Stimulated activated CD8-positive, alpha-beta memory T cell treated with anti-CD3 and anti-CD28 coated beads, Interleukin-4, amount 100 ng/mL, for 48 hours (primary cell): ENCODE measurements at regions not wholly inside any gene's neighbourhood (a gene's known extent, or its start where the extent isn't known, plus 50 kb on each side); places are given as distances from the start of the nearest gene placed in this dataset.

Experiments used
- DNase-seq: peaks from one replicate; pipeline ENCODE4 v3.0.0-alpha.2; 2020

- DNase-seq: no peak
Observed at GRCh38 chr2:6301426-6301825, 564.3 kb downstream of the CMPK2 start.

GRCh38 chr2:6308986-6309385 lies 556.7 kb downstream of the CMPK2 start:
- no peak for DNase-seq

GRCh38 chr2:6309415-6310255 lies 556.1 kb downstream of the CMPK2 start:
- no peak for DNase-seq

- DNase-seq: no peak
Observed at GRCh38 chr2:6310256-6311215, 555.2 kb downstream of the CMPK2 start.

- DNase-seq: no peak
Observed at GRCh38 chr2:6312367-6312766, 553.3 kb downstream of the CMPK2 start.

- DNase-seq: no peak
Observed at GRCh38 chr2:6314218-6314960, 551.3 kb downstream of the CMPK2 start.

GRCh38 chr2:6325616-6326015 lies 540.1 kb downstream of the CMPK2 start:
- no peak for DNase-seq

- no peak for DNase-seq
Observed at GRCh38 chr2:6326958-6327357, 538.7 kb downstream of the CMPK2 start.

- no peak for DNase-seq
Observed at GRCh38 chr2:6336752-6337471, 528.8 kb downstream of the CMPK2 start.

GRCh38 chr2:6337472-6337820 lies 528.3 kb downstream of the CMPK2 start:
- DNase-seq: no peak

GRCh38 chr2:6341588-6342129 lies 524.0 kb downstream of the CMPK2 start:
- DNase-seq: no peak

- no peak for DNase-seq
Observed at GRCh38 chr2:6342273-6342920, 523.3 kb downstream of the CMPK2 start.

- no peak for DNase-seq
Observed at GRCh38 chr2:6343076-6343475, 522.6 kb downstream of the CMPK2 start.

- no peak for DNase-seq
Observed at GRCh38 chr2:6352247-6352646, 513.5 kb downstream of the CMPK2 start.

GRCh38 chr2:6352906-6353515 lies 512.7 kb downstream of the CMPK2 start:
- DNase-seq: no peak

GRCh38 chr2:6353669-6354068 lies 512.0 kb downstream of the CMPK2 start:
- DNase-seq: no peak

- no peak for DNase-seq
Observed at GRCh38 chr2:6354546-6354945, 511.2 kb downstream of the CMPK2 start.

- no peak for DNase-seq
Observed at GRCh38 chr2:6355886-6356761, 509.6 kb downstream of the CMPK2 start.

- DNase-seq: no peak
Observed at GRCh38 chr2:6358546-6358945, 507.2 kb downstream of the CMPK2 start.

- no peak for DNase-seq
Observed at GRCh38 chr2:6358985-6359384, 506.7 kb downstream of the CMPK2 start.
